ENCODE measurements at regions not wholly inside any gene's neighbourhood (a gene's known extent, or its start where the extent isn't known, plus 50 kb on each side); places are given as distances from the start of the nearest gene placed in this dataset.

- peaks cover 16% of the 10 kb centered on the region for H3K36me3 ChIP-seq (ENCODE audit: insufficient read depth, low read length)
- no peak overlapping the region for H2AFZ ChIP-seq (ENCODE audit: low read depth, low read length)
- DNase-seq (no peak), ATAC-seq (ENCODE audit: insufficient read depth, low read depth) (no peak)
- H3K27ac ChIP-seq (ENCODE audit: low read length) = no peak overlapping the region
- H3K27me3 ChIP-seq (ENCODE audit: insufficient read depth, low read length, poor library complexity) = no peaks in the 10 kb centered on the region
- no peak overlapping the region for H3K4me3 ChIP-seq (ENCODE audit: low read depth in 1 of 2, low read length in 2 of 2)
- H4K20me1 ChIP-seq (ENCODE audit: insufficient read depth, low read length) = no peaks in the 10 kb centered on the region
- TF ChIP-seq CTCF (IDR thresholded peaks at IDR 0.05; ENCODE audit: borderline replicate concordance, extremely low read depth, low read length, poor library complexity, severe bottlenecking) (no peak), EZH2 (IDR thresholded peaks at IDR 0.05; ENCODE audit: borderline replicate concordance, low read depth, low read length, severe bottlenecking) (no peak)
- H3K9ac ChIP-seq (ENCODE audit: low read depth, low read length) = no peak overlapping the region
- H3K9me3 ChIP-seq (ENCODE audit: insufficient read depth, low read length, severe bottlenecking) = no peaks in the 10 kb centered on the region
- H3K79me2 ChIP-seq (ENCODE audit: insufficient read depth, low read length) = no peaks in the 10 kb centered on the region
- no peaks in the 10 kb centered on the region for H3K4me1 ChIP-seq (ENCODE audit: insufficient read depth, low read length)
- no peak overlapping the region for H3K4me2 ChIP-seq (ENCODE audit: insufficient read depth, low read length)
Observed at GRCh38 chr15:93482731-93483130, 393.7 kb upstream of the RGMA start.

- Histone ChIP-seq H3K9me3 (ENCODE audit: insufficient read depth, low read length, severe bottlenecking) (no peaks in the 10 kb centered on the region), H4K20me1 (ENCODE audit: insufficient read depth, low read length) (no peaks in the 10 kb centered on the region), H3K9ac (ENCODE audit: low read depth, low read length) (no peak overlapping the region), H3K4me2 (ENCODE audit: insufficient read depth, low read length) (no peak overlapping the region), H3K27ac (ENCODE audit: low read length) (no peak overlapping the region), H3K27me3 (ENCODE audit: insufficient read depth, low read length, poor library complexity) (no peaks in the 10 kb centered on the region), H3K4me3 (ENCODE audit: low read depth in 1 of 2, low read length in 2 of 2) (no peak overlapping the region), H3K36me3 (ENCODE audit: insufficient read depth, low read length) (peaks cover 11% of the 10 kb centered on the region), H3K4me1 (ENCODE audit: insufficient read depth, low read length) (no peaks in the 10 kb centered on the region), H3K79me2 (ENCODE audit: insufficient read depth, low read length) (no peaks in the 10 kb centered on the region), H2AFZ (ENCODE audit: low read depth, low read length) (no peak overlapping the region)
- TF ChIP-seq EZH2 (IDR thresholded peaks at IDR 0.05; ENCODE audit: borderline replicate concordance, low read depth, low read length, severe bottlenecking) (no peak), CTCF (IDR thresholded peaks at IDR 0.05; ENCODE audit: borderline replicate concordance, extremely low read depth, low read length, poor library complexity, severe bottlenecking) (no peak)
- no peak for ATAC-seq (ENCODE audit: insufficient read depth, low read depth)
- no peak for DNase-seq
Observed at GRCh38 chr15:93479715-93480114, 390.7 kb upstream of the RGMA start.

GRCh38 chr15:93478947-93479346 lies 389.9 kb upstream of the RGMA start:
- Histone ChIP-seq H3K27ac (ENCODE audit: low read length) (no peak overlapping the region), H3K9ac (ENCODE audit: low read depth, low read length) (no peak overlapping the region), H3K9me3 (ENCODE audit: insufficient read depth, low read length, severe bottlenecking) (no peaks in the 10 kb centered on the region), H3K36me3 (ENCODE audit: insufficient read depth, low read length) (peaks cover 7% of the 10 kb centered on the region; the same call in 1 of the 2 replicates), H3K27me3 (ENCODE audit: insufficient read depth, low read length, poor library complexity) (no peaks in the 10 kb centered on the region), H3K79me2 (ENCODE audit: insufficient read depth, low read length) (no peaks in the 10 kb centered on the region), H3K4me1 (ENCODE audit: insufficient read depth, low read length) (no peaks in the 10 kb centered on the region), H4K20me1 (ENCODE audit: insufficient read depth, low read length) (no peaks in the 10 kb centered on the region), H3K4me2 (ENCODE audit: insufficient read depth, low read length) (no peak overlapping the region), H3K4me3 (ENCODE audit: low read depth in 1 of 2, low read length in 2 of 2) (no peak overlapping the region), H2AFZ (ENCODE audit: low read depth, low read length) (no peak overlapping the region)
- TF ChIP-seq CTCF (IDR thresholded peaks at IDR 0.05; ENCODE audit: borderline replicate concordance, extremely low read depth, low read length, poor library complexity, severe bottlenecking) (no peak), EZH2 (IDR thresholded peaks at IDR 0.05; ENCODE audit: borderline replicate concordance, low read depth, low read length, severe bottlenecking) (no peak)
- DNase-seq (no peak), ATAC-seq (ENCODE audit: insufficient read depth, low read depth) (no peak)

- ATAC-seq (ENCODE audit: insufficient read depth, low read depth) = no peak
- TF ChIP-seq CTCF (IDR thresholded peaks at IDR 0.05; ENCODE audit: borderline replicate concordance, extremely low read depth, low read length, poor library complexity, severe bottlenecking) (no peak), EZH2 (IDR thresholded peaks at IDR 0.05; ENCODE audit: borderline replicate concordance, low read depth, low read length, severe bottlenecking) (no peak)
- H3K27ac ChIP-seq (ENCODE audit: low read length) = no peak overlapping the region
- no peaks in the 10 kb centered on the region for H3K79me2 ChIP-seq (ENCODE audit: insufficient read depth, low read length)
- no peak overlapping the region for H3K4me3 ChIP-seq (ENCODE audit: low read depth in 1 of 2, low read length in 2 of 2)
- no peaks in the 10 kb centered on the region for H3K9me3 ChIP-seq (ENCODE audit: insufficient read depth, low read length, severe bottlenecking)
- H4K20me1 ChIP-seq (ENCODE audit: insufficient read depth, low read length) = no peaks in the 10 kb centered on the region
- H3K4me1 ChIP-seq (ENCODE audit: insufficient read depth, low read length) = no peaks in the 10 kb centered on the region
- H3K27me3 ChIP-seq (ENCODE audit: insufficient read depth, low read length, poor library complexity) = no peaks in the 10 kb centered on the region
- no peaks in the 10 kb centered on the region for H3K36me3 ChIP-seq (ENCODE audit: insufficient read depth, low read length)
- H3K4me2 ChIP-seq (ENCODE audit: insufficient read depth, low read length) = no peak overlapping the region
- no peak overlapping the region for H3K9ac ChIP-seq (ENCODE audit: low read depth, low read length)
- DNase-seq = no peak
- H2AFZ ChIP-seq (ENCODE audit: low read depth, low read length) = no peak overlapping the region
Observed at GRCh38 chr15:93477721-93478120, 388.7 kb upstream of the RGMA start.
